H9 (cell line): ENCODE measurements at regions not wholly inside any gene's neighbourhood (a gene's known extent, or its start where the extent isn't known, plus 50 kb on each side); places are given as distances from the start of the nearest gene placed in this dataset.

Experiments used
- DNase-seq: peaks from one replicate; pipeline ENCODE4 v3.0.0-alpha.2; 2017
- H2AFZ ChIP-seq: one replicate; pipeline ENCODE4 v1.6.1; 2013; ENCODE audit warnings: mild to moderate bottlenecking, low read length, control low read depth, moderate library complexity
- H2AK5ac ChIP-seq: 2 replicates; pipeline ENCODE4 v1.6.1; 2013; ENCODE audit warnings: low read length, control low read depth, mixed read lengths; ENCODE audit not compliant: insufficient read length
- H2BK120ac ChIP-seq: one replicate; pipeline ENCODE4 v1.6.1; 2013; ENCODE audit warnings: low read depth, mild to moderate bottlenecking, low read length, control low read depth, inconsistent platforms; ENCODE audit not compliant: poor library complexity, severe bottlenecking
- H2BK12ac ChIP-seq: 2 replicates; pipeline ENCODE4 v1.6.1; 2013; ENCODE audit warnings: low read length, control low read depth, mixed read lengths, low read depth; ENCODE audit not compliant: insufficient read length
- H2BK15ac ChIP-seq: 2 replicates; pipeline ENCODE4 v1.6.1; 2013; ENCODE audit warnings: low read depth, low read length, control low read depth
- H2BK20ac ChIP-seq: one replicate; pipeline ENCODE4 v1.6.1; 2013; ENCODE audit warnings: low read depth, mild to moderate bottlenecking, low read length, control low read depth, inconsistent platforms; ENCODE audit not compliant: poor library complexity, severe bottlenecking
- H2BK5ac ChIP-seq: 2 replicates; pipeline ENCODE4 v1.6.1; 2013; ENCODE audit warnings: low read length, control low read depth, mixed read lengths; ENCODE audit not compliant: insufficient read length
- H3K14ac ChIP-seq: 2 replicates; pipeline ENCODE4 v1.6.1; 2013; ENCODE audit warnings: low read length, control low read depth; ENCODE audit not compliant: insufficient read depth
- H3K18ac ChIP-seq: 2 replicates; pipeline ENCODE4 v1.6.1; 2013; ENCODE audit warnings: low read depth, mild to moderate bottlenecking, mixed read lengths, low read length, control low read depth; ENCODE audit not compliant: insufficient read length
- H3K23ac ChIP-seq: 2 replicates; pipeline ENCODE4 v1.6.1; 2013; ENCODE audit warnings: low read length, control low read depth, mixed read lengths, low read depth; ENCODE audit not compliant: insufficient read length
- H3K23me2 ChIP-seq: 2 replicates; pipeline ENCODE4 v1.6.1; 2013; ENCODE audit warnings: low read depth, mild to moderate bottlenecking, mixed read lengths, low read length, control low read depth; ENCODE audit not compliant: insufficient read length, poor library complexity, severe bottlenecking
- H3K27ac ChIP-seq: 2 replicates; pipeline ENCODE4 v1.5.1; 2013; ENCODE audit warnings: low read length, control low read depth, mixed read lengths, low read depth; ENCODE audit not compliant: insufficient read length
- H3K27me3 ChIP-seq: 2 replicates; pipeline ENCODE4 v1.6.1; 2013; ENCODE audit warnings: low read length, control low read depth, inconsistent platforms; ENCODE audit not compliant: insufficient read depth
- H3K4ac ChIP-seq: 2 replicates; pipeline ENCODE4 v1.6.1; 2013; ENCODE audit warnings: low read depth, mild to moderate bottlenecking, control low read depth, inconsistent platforms, low read length, moderate library complexity
- H3K4me1 ChIP-seq: 2 replicates; pipeline ENCODE4 v1.6.1; 2013; ENCODE audit warnings: low read length, control low read depth, inconsistent platforms; ENCODE audit not compliant: insufficient read depth
- H3K4me2 ChIP-seq: 2 replicates; pipeline ENCODE4 v1.6.1; 2013; ENCODE audit warnings: low read length, control low read depth, mixed read lengths; ENCODE audit not compliant: insufficient read length, insufficient read depth
- H3K56ac ChIP-seq: 2 replicates; pipeline ENCODE4 v1.6.1; 2013; ENCODE audit warnings: low read depth, mild to moderate bottlenecking, mixed read lengths, low read length, control low read depth; ENCODE audit not compliant: insufficient read length
- H3K79me1 ChIP-seq: 2 replicates; pipeline ENCODE4 v1.6.1; 2013; ENCODE audit warnings: low read depth, mild to moderate bottlenecking, moderate library complexity, low read length, control low read depth, inconsistent platforms; ENCODE audit not compliant: insufficient read depth, poor library complexity, severe bottlenecking
- H3K79me2 ChIP-seq: 2 replicates; pipeline ENCODE4 v1.6.1; 2013; ENCODE audit warnings: low read length, control low read depth, inconsistent platforms; ENCODE audit not compliant: insufficient read depth
- H3K9ac ChIP-seq: 2 replicates; pipeline ENCODE4 v1.6.1; 2013; ENCODE audit warnings: low read length, control low read depth, mixed read lengths; ENCODE audit not compliant: insufficient read length; ENCODE audit errors: extremely low read depth
- H3K9me3 ChIP-seq: one replicate; pipeline ENCODE4 v1.6.1; 2013; ENCODE audit warnings: low read depth, low read length, inconsistent platforms; ENCODE audit not compliant: control insufficient read depth
- H3T11ph ChIP-seq: one replicate; pipeline ENCODE4 v1.6.1; 2013; ENCODE audit warnings: mild to moderate bottlenecking, low read length, control low read depth, inconsistent platforms
- H4K20me1 ChIP-seq: one replicate; pipeline ENCODE4 v1.6.1; 2013; ENCODE audit not compliant: control insufficient read depth, insufficient read length, insufficient read depth
- H4K5ac ChIP-seq: 2 replicates; pipeline ENCODE4 v1.6.1; 2013; ENCODE audit warnings: low read depth, mild to moderate bottlenecking, mixed read lengths, low read length, control low read depth; ENCODE audit not compliant: insufficient read length
- H4K8ac ChIP-seq: replicated peaks from 2 replicates; pipeline ENCODE4 v1.6.1; 2013; ENCODE audit warnings: low read length, control low read depth, mixed read lengths, low read depth; ENCODE audit not compliant: insufficient read length
- H4K91ac ChIP-seq: 2 replicates; pipeline ENCODE4 v1.6.1; 2013; ENCODE audit warnings: low read depth, mild to moderate bottlenecking, moderate library complexity, mixed read lengths, low read length, control low read depth; ENCODE audit not compliant: insufficient read length
- H3K27ac Mint-ChIP-seq, 3 experiments: 2 replicates in 2 of 3; 3 replicates in 1 of 3; pipeline ENCODE4 v1.8.0; 2020 to 2021; ENCODE audit warnings: mixed read lengths in 3 of 3, mild to moderate bottlenecking in 1 of 3, moderate library complexity in 1 of 3
- H3K27me3 Mint-ChIP-seq: 2 replicates; pipeline ENCODE4 v1.8.0; 2021; ENCODE audit warnings: low read depth, mild to moderate bottlenecking, moderate library complexity, mixed read lengths
- H3K36me3 Mint-ChIP-seq, 3 experiments: 2 replicates in 2 of 3; 3 replicates in 1 of 3; pipeline ENCODE4 v1.8.0; 2020 to 2021; ENCODE audit warnings: low read depth in 3 of 3, mixed read lengths in 3 of 3; ENCODE audit not compliant: insufficient read depth in 1 of 3
- H3K4me1 Mint-ChIP-seq, 2 experiments: 2 replicates each; pipeline ENCODE4 v1.8.0; 2020; ENCODE audit warnings: mixed read lengths in 2 of 2
- H3K4me3 Mint-ChIP-seq, 2 experiments: 2 replicates in 1 of 2; 3 replicates in 1 of 2; pipeline ENCODE4 v1.8.0; 2020 to 2021; ENCODE audit warnings: mild to moderate bottlenecking in 2 of 2, mixed read lengths in 2 of 2, moderate library complexity in 1 of 2
- H3K9me3 Mint-ChIP-seq, 2 experiments: 2 replicates in 1 of 2; 3 replicates in 1 of 2; pipeline ENCODE4 v1.8.0; 2020; ENCODE audit warnings: mild to moderate bottlenecking in 2 of 2, mixed read lengths in 2 of 2, moderate library complexity in 1 of 2
- CTCF ChIP-seq: fragments of 200-600 bp; sonication (generic); conservative IDR thresholded peaks from 3 replicates; pipeline ENCODE4 v1.8.0; 2021; ENCODE audit warnings: antibody characterized with exemption, mild to moderate bottlenecking
- WGBS: extraction: QIAGEN DNeasy Blood & Tissue Kit; methylation state at CpG from one replicate; pipeline ENCODE4 v1.1.7; 2013; ENCODE audit warnings: missing lambda C conversion rate, low lambda C conversion rate, mixed read lengths; ENCODE audit not compliant: insufficient read length; ENCODE audit errors: extremely low coverage; 5-methylcytosine and 5-hydroxymethylcytosine counted together

DNA sequence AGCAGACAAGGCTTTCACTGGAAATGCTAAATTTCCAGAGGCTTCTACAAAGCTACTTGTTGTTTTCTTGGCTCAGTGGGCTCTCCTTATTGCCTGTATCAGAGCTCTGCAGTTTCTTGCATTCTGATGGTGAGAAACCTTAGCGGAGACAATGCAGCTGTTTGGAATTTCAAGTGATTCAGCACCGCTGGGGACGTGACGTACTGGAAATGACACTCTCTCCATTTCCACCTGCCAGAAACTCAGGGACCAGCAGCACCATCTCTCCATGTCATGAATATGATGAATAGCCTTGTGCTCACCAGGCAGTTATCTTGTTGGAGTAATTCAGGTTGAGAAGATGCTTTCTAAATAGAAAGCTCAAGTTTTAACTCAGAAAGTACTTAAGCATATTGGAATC is 497.2 kb upstream of the DEPDC1 start:
- Histone ChIP-seq H2BK12ac (no peak overlapping the region), H3K4me2 (no peak overlapping the region), H3T11ph (no peak overlapping the region), H2BK120ac (no peak overlapping the region), H2AFZ (no peak overlapping the region), H2BK15ac (no peak overlapping the region), H4K91ac (no peak overlapping the region), H3K23me2 (no peaks in the 10 kb centered on the region), H2AK5ac (no peak overlapping the region), H3K4me1 (no peaks in the 10 kb centered on the region), H3K9ac (no peak overlapping the region), H4K8ac (no peak overlapping the region), H3K79me2 (no peaks in the 10 kb centered on the region), H3K23ac (no peak overlapping the region), H3K18ac (no peak overlapping the region), H3K4ac (no peak overlapping the region), H4K5ac (no peak overlapping the region), H3K56ac (no peak overlapping the region), H4K20me1 (no peaks in the 10 kb centered on the region), H3K27ac (no peak overlapping the region), H3K79me1 (no peaks in the 10 kb centered on the region), H2BK5ac (no peak overlapping the region), H2BK20ac (no peak overlapping the region), H3K27me3 (no peaks in the 10 kb centered on the region), H3K14ac (no peak overlapping the region), H3K9me3 (no peaks in the 10 kb centered on the region)
- Mint-ChIP-seq H3K4me1 (peaks cover 3 to 7% of the 10 kb centered on the region in 2 experiments; a peak in 2 of 4 replicates), H3K27ac (no peak overlapping the region), H3K4me3 (no peak overlapping the region), H3K9me3 (peaks cover 8 to 12% of the 10 kb centered on the region in 2 experiments; a peak in 3 of 5 replicates), H3K36me3 (peaks cover 0 to 13% (median 2%) of the 10 kb centered on the region in 3 experiments; a peak in 4 of 7 replicates), H3K27me3 (no peaks in the 10 kb centered on the region; the same call in 1 of the 2 replicates)
- no peak for DNase-seq
- WGBS: no CpG with 5 or more reads among the region's 4 CpGs
- no peak for TF ChIP-seq CTCF
